ENCODE measurements at regions not wholly inside any gene's neighbourhood (a gene's known extent, or its start where the extent isn't known, plus 50 kb on each side); places are given as distances from the start of the nearest gene placed in this dataset.

DNA sequence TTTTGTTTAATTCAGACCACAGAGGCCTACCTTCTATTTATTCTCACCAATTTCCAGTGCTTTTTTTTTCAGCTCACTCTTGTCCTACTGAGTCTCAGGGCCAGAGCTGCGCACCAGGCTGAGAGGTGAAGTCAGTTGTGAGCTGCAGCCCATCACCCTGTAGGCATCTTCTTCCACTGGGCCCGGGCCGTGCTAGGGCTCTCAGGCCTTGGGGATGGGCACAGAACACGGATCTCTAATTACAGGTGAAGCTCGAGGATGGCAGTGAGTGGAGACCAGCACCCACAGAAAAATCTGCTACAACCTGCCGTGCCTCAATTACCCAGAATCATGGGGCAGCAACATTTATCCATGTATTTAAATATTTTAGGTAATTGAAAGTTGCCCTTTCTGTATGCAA, 82.1 kb downstream of the IRX5 start:
- TF ChIP-seq, protein P1, sequence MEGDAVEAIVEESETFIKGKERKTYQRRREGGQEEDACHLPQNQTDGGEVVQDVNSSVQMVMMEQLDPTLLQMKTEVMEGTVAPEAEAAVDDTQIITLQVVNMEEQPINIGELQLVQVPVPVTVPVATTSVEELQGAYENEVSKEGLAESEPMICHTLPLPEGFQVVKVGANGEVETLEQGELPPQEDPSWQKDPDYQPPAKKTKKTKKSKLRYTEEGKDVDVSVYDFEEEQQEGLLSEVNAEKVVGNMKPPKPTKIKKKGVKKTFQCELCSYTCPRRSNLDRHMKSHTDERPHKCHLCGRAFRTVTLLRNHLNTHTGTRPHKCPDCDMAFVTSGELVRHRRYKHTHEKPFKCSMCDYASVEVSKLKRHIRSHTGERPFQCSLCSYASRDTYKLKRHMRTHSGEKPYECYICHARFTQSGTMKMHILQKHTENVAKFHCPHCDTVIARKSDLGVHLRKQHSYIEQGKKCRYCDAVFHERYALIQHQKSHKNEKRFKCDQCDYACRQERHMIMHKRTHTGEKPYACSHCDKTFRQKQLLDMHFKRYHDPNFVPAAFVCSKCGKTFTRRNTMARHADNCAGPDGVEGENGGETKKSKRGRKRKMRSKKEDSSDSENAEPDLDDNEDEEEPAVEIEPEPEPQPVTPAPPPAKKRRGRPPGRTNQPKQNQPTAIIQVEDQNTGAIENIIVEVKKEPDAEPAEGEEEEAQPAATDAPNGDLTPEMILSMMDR (IDR thresholded peaks at IDR 0.05; ENCODE audit: control insufficient read depth, extremely low read depth, insufficient read depth): no peak
- no peak for DNase-seq (ENCODE audit: low read depth)
- no peak overlapping the region for H3K4me3 ChIP-seq (ENCODE audit: low read depth, low read length)

DNA sequence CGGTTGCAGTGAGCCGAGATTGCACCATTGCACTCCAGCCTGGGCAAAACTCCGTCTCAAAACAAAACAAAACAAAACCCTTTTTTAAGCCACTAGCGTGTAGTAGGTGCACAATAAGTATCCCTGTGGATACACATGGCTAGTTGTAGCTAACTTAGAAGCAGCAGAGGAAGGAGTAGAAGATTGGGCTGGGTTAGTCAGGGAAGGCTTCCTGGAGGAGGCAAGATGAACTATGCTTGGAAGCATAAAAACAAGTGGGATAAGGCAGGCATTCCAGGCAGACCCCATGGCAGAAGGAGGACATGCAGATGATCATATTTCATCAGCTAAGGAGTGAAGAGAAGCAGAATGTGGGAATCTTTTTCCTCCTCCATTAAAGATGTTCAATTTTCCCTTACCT, 83.4 kb downstream of the IRX5 start:
- H3K4me3 ChIP-seq (ENCODE audit: low read depth, low read length): no peak overlapping the region
- DNase-seq (ENCODE audit: low read depth): no peak
- TF ChIP-seq, protein P1 (IDR thresholded peaks at IDR 0.05; ENCODE audit: control insufficient read depth, extremely low read depth, insufficient read depth): no peak

DNA sequence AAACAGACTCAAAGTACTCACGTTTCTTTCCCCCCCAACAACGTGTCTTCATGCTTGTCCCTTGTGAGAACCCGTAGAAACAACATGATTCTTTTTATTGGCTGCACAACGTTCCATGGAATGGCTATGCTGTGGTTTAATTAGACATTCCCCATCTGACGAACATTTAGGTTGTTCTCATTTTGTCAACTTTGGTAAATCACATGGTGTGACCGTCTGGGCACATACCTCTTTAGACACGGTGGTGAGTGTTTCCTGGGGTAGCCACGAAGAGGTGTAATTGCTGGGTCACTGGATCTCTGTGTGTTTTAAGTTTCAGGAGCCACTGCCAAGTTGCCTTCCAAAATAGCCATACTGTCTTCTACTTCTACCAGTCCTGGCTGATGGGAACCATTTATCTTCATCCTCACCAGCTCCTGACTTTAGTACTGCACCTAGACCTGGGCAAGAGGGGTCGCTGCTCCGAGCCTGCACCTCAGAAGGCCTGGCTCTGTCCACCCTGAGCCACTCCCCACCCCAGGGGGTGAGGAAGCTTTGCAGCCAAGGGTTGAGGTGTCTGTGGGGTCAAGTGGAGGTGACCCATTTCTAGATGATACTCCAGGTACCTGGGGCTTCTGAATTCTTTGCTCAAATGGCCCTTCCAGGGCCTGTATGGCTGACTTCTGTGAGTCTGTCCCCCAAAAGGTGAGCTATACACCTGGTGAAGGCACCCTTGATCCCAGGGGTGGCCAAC, 84.7 kb downstream of the IRX5 start:
- TF ChIP-seq, protein P1 (IDR thresholded peaks at IDR 0.05; ENCODE audit: control insufficient read depth, extremely low read depth, insufficient read depth): no peak
- no peak overlapping the region for H3K4me3 ChIP-seq (ENCODE audit: low read depth, low read length)
- DNase-seq (ENCODE audit: low read depth): no peak

DNA sequence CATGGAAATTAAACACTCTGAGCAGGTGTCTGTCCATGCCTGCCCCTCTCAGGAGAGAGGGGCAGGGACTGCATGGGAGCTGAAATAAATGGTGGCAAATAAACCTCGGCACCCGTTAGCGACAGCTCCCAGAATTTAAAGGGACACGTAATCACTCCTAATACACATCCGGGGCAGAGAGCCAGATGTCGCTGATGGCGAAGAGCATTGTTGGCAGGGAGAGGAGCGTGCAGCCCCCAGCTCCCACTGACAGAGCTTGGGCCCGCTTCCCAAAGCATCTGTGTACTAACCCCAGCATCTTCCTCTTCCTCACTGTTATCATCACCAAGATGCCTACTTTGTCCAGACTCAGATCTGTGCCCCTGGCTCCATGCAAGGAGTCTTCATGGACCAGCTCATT, 85.8 kb downstream of the IRX5 start:
- no peak for DNase-seq (ENCODE audit: low read depth)
- TF ChIP-seq, protein P1 (IDR thresholded peaks at IDR 0.05; ENCODE audit: control insufficient read depth, extremely low read depth, insufficient read depth): no peak
- H3K4me3 ChIP-seq (ENCODE audit: low read depth, low read length): no peak overlapping the region

DNA sequence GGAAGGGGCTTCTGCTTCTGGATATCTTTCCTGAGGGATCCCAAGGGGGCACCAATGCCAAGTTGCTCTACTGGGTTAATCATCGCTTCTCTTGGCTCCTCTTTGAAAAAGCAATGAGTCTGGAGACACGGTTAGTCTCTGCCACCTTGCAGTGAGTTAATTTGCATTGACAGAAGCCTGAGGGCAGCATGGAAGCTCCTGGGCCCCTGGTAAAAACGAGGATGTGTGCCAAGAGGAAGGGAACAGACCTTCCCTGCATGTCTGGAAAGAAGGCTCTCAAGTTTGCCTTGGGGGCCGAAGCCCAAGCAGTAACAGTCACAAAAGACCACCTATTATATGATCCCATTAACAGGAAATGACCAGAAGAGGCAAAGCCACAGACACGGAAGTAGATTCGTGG, 86.7 kb downstream of the IRX5 start:
- no peak for DNase-seq (ENCODE audit: low read depth)
- TF ChIP-seq, protein P1 (IDR thresholded peaks at IDR 0.05; ENCODE audit: control insufficient read depth, extremely low read depth, insufficient read depth): no peak
- H3K4me3 ChIP-seq (ENCODE audit: low read depth, low read length): no peak overlapping the region

DNA sequence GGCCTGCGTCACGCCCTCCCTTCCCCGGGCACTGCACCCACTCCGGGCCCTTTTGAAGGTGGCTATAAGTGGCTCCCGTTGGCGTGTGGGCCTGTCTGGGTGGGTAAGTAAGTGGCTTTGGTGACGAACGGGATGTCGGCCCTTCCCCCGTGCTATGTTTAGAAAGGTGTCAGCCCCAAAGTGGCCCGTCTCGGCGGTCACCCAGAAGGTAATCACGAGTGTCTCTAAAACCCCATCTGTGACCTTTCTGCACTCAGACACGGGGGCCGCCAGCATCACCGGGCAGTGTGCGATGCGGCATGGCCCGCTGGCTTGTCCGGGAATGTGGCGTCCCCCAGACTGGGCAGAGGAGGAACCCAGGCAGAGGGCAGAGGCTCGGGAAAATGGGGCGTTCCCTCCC, 88.2 kb downstream of the IRX5 start:
- no peak overlapping the region for H3K4me3 ChIP-seq (ENCODE audit: low read depth, low read length)
- no peak for DNase-seq (ENCODE audit: low read depth)
- TF ChIP-seq, protein P1 (IDR thresholded peaks at IDR 0.05; ENCODE audit: control insufficient read depth, extremely low read depth, insufficient read depth): no peak

Data from LNCaP clone FGC (cell line).